Lower leg skin (tissue), 4 donors: ENCODE measurements at regions not wholly inside any gene's neighbourhood (a gene's known extent, or its start where the extent isn't known, plus 50 kb on each side); places are given as distances from the start of the nearest gene placed in this dataset.

Experiments used
- DNase-seq, 2 donors: peaks; one replicate each; pipeline ENCODE4 v3.0.0-alpha.2; 2019; ENCODE audit warnings: low spot score in 2 of 2
- H3K4me3 ChIP-seq: fragments of 200-600 bp; sonication (generic); 2 replicates; pipeline ENCODE4 v1.5.1; 2017; ENCODE audit warnings: mild to moderate bottlenecking, low read depth; ENCODE audit not compliant: poor library complexity, severe bottlenecking
- CTCF ChIP-seq, 3 donors: fragments of 450-650 bp; IDR thresholded peaks; one replicate each; pipeline ENCODE4 v1.5.1; 2016; ENCODE audit warnings: antibody characterized with exemption in 3 of 3, mild to moderate bottlenecking in 3 of 3, moderate library complexity in 2 of 3
- POLR2A ChIP-seq, 2 donors: fragments of 450-650 bp; IDR thresholded peaks; one replicate each; pipeline ENCODE4 v1.6.1; 2016 to 2017; ENCODE audit warnings: antibody characterized with exemption in 2 of 2, mild to moderate bottlenecking in 1 of 2, moderate library complexity in 1 of 2
- WGBS, 2 donors: methylation state at CpG; one replicate each; pipeline ENCODE4 v1.1.5; 2018; 5-methylcytosine and 5-hydroxymethylcytosine counted together
- intact Hi-C: fragments of 100-400 bp; cut with DNase I; formaldehyde crosslinking; loops from one replicate; pipeline ENCODE4 v1.15.0; 2023; ENCODE audit warnings: low total_unique reads

GRCh38 chr6:127030836-127031235 is 87.6 kb upstream of the RSPO3 start:
- H3K4me3 ChIP-seq: no peak overlapping the region
- 37 to 58% methylated on average over 1 of the region's 1 CpG for WGBS, 2 donors
- no peak for DNase-seq
- TF ChIP-seq CTCF (IDR thresholded peaks at IDR 0.05) (no peak), POLR2A (IDR thresholded peaks at IDR 0.05) (no peak)
- intact Hi-C loops: no loop called here

DNA sequence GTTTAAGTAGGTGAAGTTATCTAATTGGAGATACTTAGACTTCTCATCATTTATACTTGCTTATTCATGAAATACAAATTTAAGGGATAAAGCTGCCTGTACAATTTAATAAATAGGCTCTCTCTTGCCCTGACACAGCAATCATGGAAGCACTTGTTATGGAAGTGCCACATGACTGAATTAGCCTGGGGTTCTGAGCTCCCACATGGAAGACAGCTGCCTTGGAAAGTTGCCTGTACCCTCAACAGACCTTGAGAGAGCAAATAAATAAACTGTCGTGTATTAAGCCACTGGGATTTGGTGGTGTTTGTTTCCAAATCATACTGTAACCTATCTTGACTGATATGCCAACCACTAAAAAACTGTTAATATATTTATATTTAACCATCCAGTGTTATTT is 87.0 kb upstream of the RSPO3 start:
- WGBS, 2 donors: 16 to 24% methylated on average over 1 of the region's 1 CpG
- intact Hi-C loops: no loop called here
- no peak for DNase-seq
- TF ChIP-seq CTCF (IDR thresholded peaks at IDR 0.05): no peak
- TF ChIP-seq POLR2A (IDR thresholded peaks at IDR 0.05): no peak
- no peak overlapping the region for H3K4me3 ChIP-seq

- intact Hi-C loops: no loop called here
- no peak for DNase-seq
- no peak overlapping the region for H3K4me3 ChIP-seq
- 79 to 88% methylated on average over 3 of the region's 3 CpGs for WGBS, 2 donors
- TF ChIP-seq CTCF (IDR thresholded peaks at IDR 0.05): no peak
- no peak for TF ChIP-seq POLR2A (IDR thresholded peaks at IDR 0.05)
These were observed 85.5 kb upstream of the RSPO3 start for GRCh38 chr6:127032971-127033370.

- intact Hi-C loops: no loop called here
- no peak for DNase-seq
- no peak for TF ChIP-seq CTCF (IDR thresholded peaks at IDR 0.05)
- TF ChIP-seq POLR2A (IDR thresholded peaks at IDR 0.05): no peak
- no peak overlapping the region for H3K4me3 ChIP-seq
These were observed 66.8 kb upstream of the RSPO3 start for GRCh38 chr6:127051571-127052260.

DNA sequence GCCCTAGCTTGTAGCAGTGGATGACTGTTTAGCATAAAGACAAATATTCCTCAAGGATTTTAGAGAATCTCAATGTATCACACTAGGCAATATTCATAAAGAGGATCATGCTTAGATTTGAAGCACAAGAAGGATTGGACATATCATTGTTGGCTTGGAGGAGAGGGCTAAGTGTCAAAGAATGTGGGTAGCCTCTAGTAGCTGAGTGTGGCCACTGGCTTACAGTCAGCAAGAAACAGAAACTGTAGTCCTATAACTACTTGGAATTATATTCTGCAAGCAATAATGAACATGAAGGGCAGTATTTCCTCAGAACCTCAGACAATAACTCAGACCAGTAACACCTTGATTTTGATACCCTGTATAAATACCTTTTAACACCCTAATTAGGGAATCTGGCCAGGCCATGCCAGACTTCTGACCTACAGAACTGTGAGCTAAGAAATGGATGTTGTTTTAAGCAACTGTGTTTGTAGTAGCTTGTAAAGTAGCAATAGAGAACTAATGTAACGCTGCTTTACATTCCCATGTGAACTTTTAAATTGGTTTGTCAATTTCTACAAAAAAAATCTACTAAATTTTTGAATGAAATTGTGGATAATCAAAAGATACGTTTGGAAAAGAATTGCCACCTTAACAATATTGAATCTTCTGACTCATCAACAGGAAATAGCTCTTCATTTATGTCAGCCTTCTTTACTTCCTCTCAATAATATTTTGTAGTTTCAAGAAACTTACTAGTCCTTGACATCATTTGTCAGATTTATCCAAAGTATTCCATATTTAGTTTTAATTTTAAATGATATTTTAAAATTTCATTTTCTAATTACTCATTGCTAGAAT is 65.2 kb upstream of the RSPO3 start:
- TF ChIP-seq POLR2A (IDR thresholded peaks at IDR 0.05): no peak
- no peak for TF ChIP-seq CTCF (IDR thresholded peaks at IDR 0.05)
- DNase-seq: no peak
- H3K4me3 ChIP-seq: no peak overlapping the region
- intact Hi-C loops: no loop called here
- WGBS, 2 donors: 56 to 61% methylated on average over 2 of the region's 2 CpGs
